Keratinocyte (primary cell): ENCODE measurements at regions not wholly inside any gene's neighbourhood (a gene's known extent, or its start where the extent isn't known, plus 50 kb on each side); places are given as distances from the start of the nearest gene placed in this dataset.

Source experiments
- DNase-seq: peaks from one replicate; pipeline ENCODE4 v3.0.0-alpha.2; 2011; ENCODE audit warnings: low read depth, missing footprints, low spot score
- FAIRE-seq: peaks from 2 replicates; lab custom pipeline; 2011; peaks lifted over from hg19 to GRCh38; lab: Jason Lieb, UNC
- H2AFZ ChIP-seq: 2 replicates; pipeline ENCODE4 v1.6.0; 2012; ENCODE audit warnings: low read length, control low read depth, inconsistent platforms; ENCODE audit not compliant: control insufficient read depth
- H3K27ac ChIP-seq: 2 replicates; pipeline ENCODE4 v1.5.1; 2011; ENCODE audit warnings: low read length; ENCODE audit not compliant: control insufficient read depth, insufficient read depth
- H3K27me3 ChIP-seq: 3 replicates; pipeline ENCODE4 v1.6.0; 2011; ENCODE audit warnings: low read length; ENCODE audit not compliant: control insufficient read depth, insufficient read depth; ENCODE audit errors: extremely low read depth
- H3K36me3 ChIP-seq, 2 experiments: 2 replicates in 1 of 2; 3 replicates in 1 of 2; pipeline ENCODE4 v1.5.1; 2011; ENCODE audit warnings: low read length in 2 of 2, mild to moderate bottlenecking in 1 of 2; ENCODE audit not compliant: control insufficient read depth in 2 of 2, insufficient read depth in 2 of 2; ENCODE audit errors: extremely low read depth in 1 of 2
- H3K4me1 ChIP-seq: 3 replicates; pipeline ENCODE4 v1.5.1; 2011; ENCODE audit warnings: low read length; ENCODE audit not compliant: control insufficient read depth, insufficient read depth; ENCODE audit errors: extremely low read depth
- H3K4me2 ChIP-seq: 3 replicates; pipeline ENCODE4 v1.6.0; 2011; ENCODE audit warnings: low read depth, low read length; ENCODE audit not compliant: control insufficient read depth, insufficient read depth; ENCODE audit errors: extremely low read depth
- H3K4me3 ChIP-seq, 3 experiments: fragments of 200-600 bp in 1 of 3; sonication (generic) in 1 of 3; 2 replicates in 2 of 3; 3 replicates in 1 of 3; pipeline ENCODE4 v1.5.1; 2011 to 2016; ENCODE audit warnings: low read length in 3 of 3, mild to moderate bottlenecking in 3 of 3, control low read depth in 2 of 3, inconsistent platforms in 1 of 3, low read depth in 1 of 3, mixed read lengths in 1 of 3, mixed run types in 1 of 3, moderate library complexity in 1 of 3; ENCODE audit not compliant: control insufficient read depth in 2 of 3, insufficient read depth in 2 of 3; ENCODE audit errors: extremely low read depth in 1 of 3
- H3K79me2 ChIP-seq: 2 replicates; pipeline ENCODE4 v1.6.0; 2012; ENCODE audit warnings: low read length; ENCODE audit not compliant: control insufficient read depth, insufficient read depth
- H3K9ac ChIP-seq: 3 replicates; pipeline ENCODE4 v1.6.0; 2011; ENCODE audit warnings: low read length; ENCODE audit not compliant: control insufficient read depth, insufficient read depth; ENCODE audit errors: extremely low read depth
- H3K9me1 ChIP-seq: 3 replicates; pipeline ENCODE4 v1.6.0; 2011; ENCODE audit warnings: low read length; ENCODE audit not compliant: control insufficient read depth, insufficient read depth; ENCODE audit errors: extremely low read depth
- H3K9me3 ChIP-seq: 2 replicates; pipeline ENCODE4 v1.5.1; 2012; ENCODE audit warnings: low read depth, low read length; ENCODE audit not compliant: control insufficient read depth
- H4K20me1 ChIP-seq: 3 replicates; pipeline ENCODE4 v1.6.0; 2011; ENCODE audit warnings: low read length; ENCODE audit not compliant: control insufficient read depth, insufficient read depth; ENCODE audit errors: extremely low read depth
- CTCF ChIP-seq, 3 experiments: IDR thresholded peaks in 1 of 3; conservative IDR thresholded peaks in 1 of 3; optimal IDR thresholded peaks in 1 of 3; 2 replicates in 2 of 3; 3 replicates in 1 of 3; pipeline versions ENCODE3 to v1.5.1; 2011; ENCODE audit warnings: low read length in 3 of 3, mild to moderate bottlenecking in 3 of 3, moderate library complexity in 2 of 3, control low read depth in 1 of 3, inconsistent platforms in 1 of 3; ENCODE audit not compliant: insufficient read depth in 2 of 3; ENCODE audit errors: extremely low read depth in 1 of 3
- EZH2 ChIP-seq: IDR thresholded peaks from one replicate; pipeline ENCODE4 v1.6.1; 2012; ENCODE audit warnings: inconsistent platforms, mild to moderate bottlenecking, low read length, moderate library complexity
- dilution Hi-C: fragments of 300-500 bp; cut with MboI; formaldehyde crosslinking; loops from one replicate; pipeline ENCODE4 v1.7.0; 2020; ENCODE audit warnings: low sequenced_read_pairs; ENCODE audit not compliant: extremely low pct_ligation_motif_present

GRCh38 chr1:73727036-73727435 is 470.9 kb downstream of the LRRIQ3 start:
- Histone ChIP-seq H2AFZ (no peak overlapping the region), H3K79me2 (no peaks in the 10 kb centered on the region), H3K9ac (no peak overlapping the region), H3K9me1 (no peaks in the 10 kb centered on the region), H3K36me3 (no peaks in the 10 kb centered on the region), H3K27ac (no peak overlapping the region), H3K4me2 (no peak overlapping the region), H3K4me3 (no peak overlapping the region), H4K20me1 (no peaks in the 10 kb centered on the region), H3K4me1 (no peaks in the 10 kb centered on the region), H3K9me3 (no peaks in the 10 kb centered on the region), H3K27me3 (no peaks in the 10 kb centered on the region)
- no peak for TF ChIP-seq EZH2
- TF ChIP-seq CTCF (optimal IDR thresholded peaks at IDR 0.05 in 1 of 3, IDR thresholded peaks at IDR 0.05 in 1 of 3, conservative IDR thresholded peaks at IDR 0.05 in 1 of 3; ENCODE audit: extremely low read depth in 1 of 3, insufficient read depth in 2 of 3, low read length in 3 of 3) = no peak
- DNase-seq (no peak), FAIRE-seq (no peak)
- dilution Hi-C loops = no loop called here

DNA sequence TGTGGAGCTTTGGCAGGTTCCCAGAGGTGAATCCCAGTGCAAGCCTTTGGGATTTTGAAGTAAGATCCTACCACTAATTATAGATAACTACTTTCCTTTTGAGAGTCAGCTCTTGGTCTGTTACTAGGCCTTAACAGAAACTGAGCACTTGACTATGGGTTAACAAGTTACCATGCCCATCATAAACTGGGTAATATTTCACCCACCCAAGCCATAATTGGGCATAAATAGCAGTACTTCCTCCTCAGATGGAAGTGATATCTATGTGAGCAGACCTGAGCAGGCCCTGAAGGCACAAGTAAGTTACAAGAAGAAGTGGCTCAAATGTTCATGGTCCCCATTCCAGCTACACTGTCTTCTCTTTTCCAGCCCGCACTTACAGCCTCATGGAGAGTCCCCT is 475.9 kb downstream of the LRRIQ3 start:
- Histone ChIP-seq H3K27me3 (no peaks in the 10 kb centered on the region), H3K9me1 (no peaks in the 10 kb centered on the region), H3K4me1 (no peaks in the 10 kb centered on the region), H3K4me3 (no peak overlapping the region), H3K9ac (no peak overlapping the region), H3K27ac (no peak overlapping the region), H2AFZ (no peak overlapping the region), H3K4me2 (no peak overlapping the region), H3K36me3 (no peaks in the 10 kb centered on the region), H4K20me1 (no peaks in the 10 kb centered on the region), H3K9me3 (no peaks in the 10 kb centered on the region), H3K79me2 (no peaks in the 10 kb centered on the region)
- FAIRE-seq = no peak
- dilution Hi-C loops = no loop called here
- TF ChIP-seq EZH2 (no peak), CTCF (optimal IDR thresholded peaks at IDR 0.05 in 1 of 3, IDR thresholded peaks at IDR 0.05 in 1 of 3, conservative IDR thresholded peaks at IDR 0.05 in 1 of 3; ENCODE audit: extremely low read depth in 1 of 3, insufficient read depth in 2 of 3, low read length in 3 of 3) (no peak)
- DNase-seq = no peak
